ENCODE measurements at regions not wholly inside any gene's neighbourhood (a gene's known extent, or its start where the extent isn't known, plus 50 kb on each side); places are given as distances from the start of the nearest gene placed in this dataset.

DNA sequence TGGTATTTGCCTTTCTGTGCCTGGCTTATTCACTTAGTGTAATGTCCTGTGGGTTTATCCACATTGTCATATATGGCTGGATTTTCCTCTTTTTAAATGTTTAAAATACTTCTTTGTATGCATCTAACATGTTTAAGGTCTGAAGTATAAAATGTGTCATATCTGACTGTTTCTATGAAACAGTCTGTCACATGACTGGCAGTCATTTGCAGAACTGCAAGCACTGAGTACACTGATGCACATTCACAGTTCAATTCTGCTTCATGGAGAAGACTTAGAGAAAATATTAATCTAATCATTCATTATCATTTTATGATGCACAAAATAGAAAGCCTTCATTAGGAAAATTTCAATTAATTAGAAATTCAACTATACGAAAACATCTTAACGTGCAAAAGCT lies 119.7 kb upstream of the PRSS58 start:
- H3K27me3 ChIP-seq (replicated peaks; ENCODE audit: insufficient read depth), result no peaks in the 10 kb centered on the region
- H3K36me3 ChIP-seq, result no peaks in the 10 kb centered on the region
- DNase-seq (ENCODE audit: low spot score), result no peak
- no peaks in the 10 kb centered on the region for H3K4me1 ChIP-seq (replicated peaks)
- intact Hi-C loops (cut with DNase I), result no loop called here
- no peak overlapping the region for H3K4me3 ChIP-seq
- H3K27ac ChIP-seq, result no peak overlapping the region
- H3K9me3 ChIP-seq, result no peaks in the 10 kb centered on the region
- WGBS, result 94% methylated on average over 2 of the region's 2 CpGs
- no peak for TF ChIP-seq POLR2A (IDR thresholded peaks at IDR 0.05)
- TF ChIP-seq, protein P1, sequence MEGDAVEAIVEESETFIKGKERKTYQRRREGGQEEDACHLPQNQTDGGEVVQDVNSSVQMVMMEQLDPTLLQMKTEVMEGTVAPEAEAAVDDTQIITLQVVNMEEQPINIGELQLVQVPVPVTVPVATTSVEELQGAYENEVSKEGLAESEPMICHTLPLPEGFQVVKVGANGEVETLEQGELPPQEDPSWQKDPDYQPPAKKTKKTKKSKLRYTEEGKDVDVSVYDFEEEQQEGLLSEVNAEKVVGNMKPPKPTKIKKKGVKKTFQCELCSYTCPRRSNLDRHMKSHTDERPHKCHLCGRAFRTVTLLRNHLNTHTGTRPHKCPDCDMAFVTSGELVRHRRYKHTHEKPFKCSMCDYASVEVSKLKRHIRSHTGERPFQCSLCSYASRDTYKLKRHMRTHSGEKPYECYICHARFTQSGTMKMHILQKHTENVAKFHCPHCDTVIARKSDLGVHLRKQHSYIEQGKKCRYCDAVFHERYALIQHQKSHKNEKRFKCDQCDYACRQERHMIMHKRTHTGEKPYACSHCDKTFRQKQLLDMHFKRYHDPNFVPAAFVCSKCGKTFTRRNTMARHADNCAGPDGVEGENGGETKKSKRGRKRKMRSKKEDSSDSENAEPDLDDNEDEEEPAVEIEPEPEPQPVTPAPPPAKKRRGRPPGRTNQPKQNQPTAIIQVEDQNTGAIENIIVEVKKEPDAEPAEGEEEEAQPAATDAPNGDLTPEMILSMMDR (IDR thresholded peaks at IDR 0.05), result no peak
- TF ChIP-seq POLR2AphosphoS5 (IDR thresholded peaks at IDR 0.05), result no peak

DNA sequence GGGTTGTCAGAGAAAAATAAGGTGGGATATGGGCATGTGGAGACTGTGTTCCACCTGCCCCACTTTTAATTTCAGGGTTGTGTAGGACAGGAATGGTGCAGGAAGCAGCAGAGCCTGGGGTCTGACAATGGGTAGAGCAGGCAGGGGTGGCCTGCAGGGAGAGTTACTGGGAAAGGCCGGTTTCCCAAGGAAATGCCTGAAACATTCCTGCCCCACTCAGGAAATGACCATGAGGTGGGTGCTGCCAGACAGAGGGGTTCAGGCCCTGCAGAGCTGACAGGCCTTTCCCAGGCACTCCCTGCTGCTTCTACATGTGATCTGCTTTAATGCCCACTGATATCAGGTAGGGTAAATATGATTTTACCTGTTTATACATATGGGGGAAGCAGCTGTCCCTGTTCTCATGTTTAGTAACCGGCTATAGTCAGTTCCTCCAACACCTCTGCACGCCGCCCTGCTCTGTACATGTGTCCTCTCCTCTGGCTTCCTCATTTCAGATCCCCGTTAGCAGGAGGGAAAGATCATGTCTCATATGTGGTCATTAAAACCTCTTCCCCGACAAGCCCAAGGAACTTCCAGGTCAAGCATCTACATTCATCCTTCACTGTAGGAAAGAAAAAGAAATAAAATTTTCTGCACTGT lies 118.6 kb upstream of the PRSS58 start:
- intact Hi-C loops (cut with DNase I), result no loop called here
- DNase-seq (ENCODE audit: low spot score), result no peak

DNA sequence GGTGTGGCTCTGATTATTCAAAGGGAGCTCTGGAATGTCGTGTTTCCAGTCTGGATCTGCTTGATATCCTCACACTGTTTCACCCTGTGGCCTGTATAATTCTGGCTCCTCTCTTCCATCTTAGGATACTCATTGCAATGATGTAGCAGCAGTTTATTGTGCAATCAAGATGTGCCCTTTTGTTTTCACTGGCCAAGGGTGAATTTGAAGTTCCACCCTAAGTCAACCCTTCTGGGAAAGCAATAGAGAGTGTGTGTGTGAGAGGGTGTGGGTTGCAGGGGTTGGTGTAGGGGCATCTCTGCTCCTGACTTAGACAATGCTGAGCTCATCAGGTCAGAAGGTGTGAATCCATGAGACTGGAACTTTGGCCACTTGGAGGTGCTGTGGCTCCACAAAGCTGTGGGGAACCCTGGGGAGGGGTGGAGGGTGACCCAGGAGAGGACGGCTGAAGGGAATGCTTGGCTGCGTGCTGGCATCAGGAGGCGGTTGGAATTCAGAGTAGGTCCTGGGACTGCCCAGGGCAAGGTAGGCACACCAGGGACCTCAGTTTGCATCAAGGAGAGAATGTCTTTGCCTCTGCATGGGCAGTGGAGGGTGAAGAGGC lies 118.0 kb upstream of the PRSS58 start:
- Histone ChIP-seq H3K27ac (no peak overlapping the region), H3K27me3 (replicated peaks; ENCODE audit: insufficient read depth) (no peaks in the 10 kb centered on the region), H3K4me3 (no peak overlapping the region), H3K36me3 (no peaks in the 10 kb centered on the region), H3K4me1 (replicated peaks) (no peaks in the 10 kb centered on the region), H3K9me3 (no peaks in the 10 kb centered on the region)
- intact Hi-C loops (cut with DNase I), result no loop called here
- DNase-seq (ENCODE audit: low spot score), result no peak
- 42% methylated on average over 4 of the region's 4 CpGs for WGBS
- TF ChIP-seq POLR2A (IDR thresholded peaks at IDR 0.05) (no peak), POLR2AphosphoS5 (IDR thresholded peaks at IDR 0.05) (no peak)
- TF ChIP-seq, protein P1 (IDR thresholded peaks at IDR 0.05), result no peak

More for the DNA sequence above, 118.6 kb upstream of the PRSS58 start:
- no peaks in the 10 kb centered on the region for H3K4me1 ChIP-seq (replicated peaks)
- H3K27me3 ChIP-seq (replicated peaks; ENCODE audit: insufficient read depth), result no peaks in the 10 kb centered on the region
- no peak overlapping the region for H3K4me3 ChIP-seq
- TF ChIP-seq POLR2A (IDR thresholded peaks at IDR 0.05), result no peak
- TF ChIP-seq, protein P1 (IDR thresholded peaks at IDR 0.05), result no peak
- TF ChIP-seq POLR2AphosphoS5 (IDR thresholded peaks at IDR 0.05), result no peak
- WGBS, result 60% methylated on average over 6 of the region's 6 CpGs
- H3K36me3 ChIP-seq, result no peaks in the 10 kb centered on the region
- H3K9me3 ChIP-seq, result no peaks in the 10 kb centered on the region
- H3K27ac ChIP-seq, result no peak overlapping the region

DNA sequence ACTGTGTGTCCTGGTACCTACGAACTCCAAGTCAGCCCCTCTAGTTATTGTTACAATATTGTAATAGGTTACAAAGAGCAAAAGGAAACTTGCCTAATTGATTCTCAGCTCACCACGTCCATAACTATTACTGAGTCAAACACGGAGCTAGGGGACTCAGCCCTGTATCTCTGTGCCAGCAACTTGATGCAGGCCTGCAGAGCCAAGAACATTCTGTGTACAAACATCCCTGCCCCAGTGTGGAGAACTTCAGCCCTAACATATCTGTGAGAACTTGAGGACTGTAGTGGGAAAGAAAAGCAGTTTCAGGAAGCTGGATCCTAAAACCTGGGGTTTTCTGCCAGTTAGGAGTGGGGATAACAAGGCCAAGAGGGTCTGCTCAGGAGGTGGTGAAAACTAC lies 114.9 kb upstream of the PRSS58 start:
- no peak for DNase-seq (ENCODE audit: low spot score)
- Histone ChIP-seq H3K36me3 (no peaks in the 10 kb centered on the region), H3K27ac (no peak overlapping the region), H3K27me3 (replicated peaks; ENCODE audit: insufficient read depth) (no peaks in the 10 kb centered on the region), H3K4me3 (no peak overlapping the region), H3K4me1 (replicated peaks) (no peaks in the 10 kb centered on the region), H3K9me3 (no peaks in the 10 kb centered on the region)
- 55% methylated on average over 3 of the region's 3 CpGs for WGBS
- TF ChIP-seq POLR2AphosphoS5 (IDR thresholded peaks at IDR 0.05) (no peak), POLR2A (IDR thresholded peaks at IDR 0.05) (no peak)
- TF ChIP-seq, protein P1 (IDR thresholded peaks at IDR 0.05), result no peak
- intact Hi-C loops (cut with DNase I), result no loop called here
